NOMO-1 (cell line): ENCODE measurements at regions not wholly inside any gene's neighbourhood (a gene's known extent, or its start where the extent isn't known, plus 50 kb on each side); places are given as distances from the start of the nearest gene placed in this dataset.
A peak's percentile ranks its signal among the peaks of the same experiment; 100 is the strongest.

Source experiments
- DNase-seq, 2 experiments: peaks; one replicate each; lab custom pipeline; 2025; ENCODE audit not compliant: unreplicated experiment in 2 of 2; lab: John Stamatoyannopoulos, UW

DNA sequence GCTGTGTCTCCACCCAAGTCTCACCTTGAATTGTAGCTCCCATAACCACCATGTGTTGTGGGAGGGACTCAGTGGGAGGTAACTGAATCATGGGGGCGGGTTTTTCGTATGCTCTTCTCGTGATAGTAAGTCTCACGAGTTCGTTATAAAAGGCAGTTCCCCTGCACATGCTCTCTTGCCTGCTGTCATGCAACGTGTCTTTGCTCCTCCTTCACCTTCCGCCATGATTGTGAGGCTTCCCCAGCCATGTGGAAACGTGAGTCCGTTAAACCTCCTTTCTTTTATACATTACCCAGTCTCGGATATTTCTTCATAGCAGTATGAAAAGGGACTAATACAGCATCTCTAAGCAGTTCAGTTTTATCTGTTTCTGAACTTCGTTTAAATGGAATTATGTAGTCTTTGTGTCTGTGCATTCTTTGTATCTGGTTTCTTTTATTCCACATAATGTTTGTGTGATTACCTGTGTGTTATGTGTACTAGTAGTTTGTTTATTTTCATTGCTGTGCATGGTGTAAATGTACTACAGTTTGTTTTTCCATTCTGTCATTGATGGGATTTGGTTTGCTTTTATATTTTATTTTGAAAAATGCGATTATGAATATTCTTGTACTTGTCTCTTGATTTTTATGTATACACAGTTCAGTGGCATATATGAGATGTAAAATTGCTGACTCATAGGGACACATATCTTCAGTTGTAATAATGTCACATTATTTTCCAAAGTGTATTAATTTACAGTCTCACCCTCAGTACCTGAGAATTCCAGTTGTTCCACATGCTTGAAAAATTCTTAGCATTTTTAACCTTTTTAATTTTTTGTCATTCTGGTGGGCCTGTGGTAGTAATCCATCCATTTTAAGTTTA lies 304.9 kb downstream of the GBA3 start:
- no peak for DNase-seq

GRCh38 chr4:22991576-22991975 lies 298.8 kb downstream of the GBA3 start:
- DNase-seq, result no peak

DNA sequence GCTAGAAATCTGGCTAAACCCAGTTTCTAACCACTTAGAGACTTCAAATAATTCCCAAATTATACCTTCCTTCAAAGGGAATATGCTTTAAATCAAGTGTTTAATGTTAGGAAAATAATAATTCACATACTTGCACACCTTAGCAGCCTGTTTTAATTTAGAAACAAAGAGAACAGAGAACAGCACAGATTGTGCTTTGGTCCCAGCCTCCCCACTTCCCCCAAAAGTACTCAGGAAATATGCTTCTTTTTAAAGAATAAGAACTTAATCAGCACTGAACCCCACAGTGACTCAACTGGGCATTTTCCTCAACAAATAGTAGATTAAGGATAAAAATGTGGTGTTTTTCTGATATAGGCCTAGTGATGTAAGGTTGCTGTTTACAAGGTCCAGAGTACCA lies 295.8 kb downstream of the GBA3 start:
- DNase-seq, result no peak

- no peak for DNase-seq
These were observed 295.1 kb downstream of the GBA3 start for GRCh38 chr4:22987870-22988269.

GRCh38 chr4:22986881-22987280 lies 294.1 kb downstream of the GBA3 start:
- DNase-seq, result no peak

GRCh38 chr4:22986262-22986661 lies 293.5 kb downstream of the GBA3 start:
- no peak for DNase-seq

- DNase-seq, result no peak
These were observed 291.7 kb downstream of the GBA3 start for GRCh38 chr4:22984390-22984789.

DNA sequence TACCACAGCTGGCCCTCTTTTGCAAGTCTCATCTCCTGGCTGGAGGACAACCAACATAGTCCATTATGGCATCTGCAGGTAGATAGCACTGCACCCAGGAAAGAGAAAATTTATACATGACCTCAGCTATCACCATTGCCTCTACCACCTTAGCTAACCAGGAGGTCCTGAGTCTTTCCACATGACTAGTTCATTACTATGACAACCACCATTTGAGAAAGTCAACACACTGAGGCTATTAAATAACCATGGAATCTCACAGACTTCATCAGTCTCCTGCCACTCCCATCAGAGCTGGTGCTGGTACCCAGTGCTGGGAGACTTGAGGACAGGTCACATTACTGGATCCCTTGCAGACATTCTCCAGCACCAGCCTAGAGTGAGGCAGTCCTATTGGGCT lies 285.9 kb downstream of the GBA3 start:
- DNase-seq, result no peak

DNA sequence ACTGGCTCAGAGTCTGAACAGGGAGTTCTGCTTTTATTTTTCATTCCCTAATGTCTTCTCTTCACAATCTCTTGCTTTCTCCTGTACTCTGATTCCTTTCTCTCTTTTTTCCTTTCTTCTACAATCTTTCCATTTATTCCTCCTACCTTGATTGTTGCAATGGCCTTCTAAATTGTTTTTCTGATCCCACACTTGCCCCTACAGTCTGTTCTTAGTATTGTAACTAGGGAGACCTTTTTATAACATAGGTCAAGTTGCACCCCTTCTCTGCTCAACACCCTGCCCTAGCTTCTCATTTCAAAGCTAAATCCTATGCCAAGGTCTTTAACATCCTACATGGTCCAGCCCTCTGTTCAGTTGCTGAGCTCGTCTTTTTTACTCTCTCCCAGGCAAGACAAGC lies 277.9 kb downstream of the GBA3 start:
- DNase-seq, result no peak

- DNase-seq, result peak in 1 of 2 experiments; percentile 45
These were observed 276.7 kb downstream of the GBA3 start for GRCh38 chr4:22969287-22969896.

DNA sequence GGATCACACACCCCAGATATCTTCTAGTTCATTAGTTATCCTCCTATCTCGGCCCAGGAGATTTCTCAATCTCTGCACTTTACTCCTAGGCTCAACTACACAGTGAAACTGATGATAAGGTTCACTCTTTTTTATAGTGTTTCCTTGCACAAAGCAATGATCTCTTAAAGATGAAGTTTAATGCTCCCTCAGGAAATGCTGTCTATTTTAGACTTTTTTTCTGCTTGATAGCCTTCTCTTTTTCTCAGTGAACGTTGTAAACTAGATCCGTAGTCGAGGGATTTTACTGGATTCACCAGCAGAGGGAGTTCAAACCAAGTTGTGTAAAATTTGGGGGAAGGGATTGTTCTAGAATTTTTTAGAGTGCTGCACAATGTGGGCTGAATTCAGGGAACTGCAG lies 269.6 kb downstream of the GBA3 start:
- peak in 1 of 2 experiments; percentile 37 for DNase-seq

- DNase-seq, result no peak
These were observed 266.7 kb downstream of the GBA3 start for GRCh38 chr4:22959483-22959882.

GRCh38 chr4:22957774-22958309 lies 265.1 kb downstream of the GBA3 start:
- no peak for DNase-seq

DNA sequence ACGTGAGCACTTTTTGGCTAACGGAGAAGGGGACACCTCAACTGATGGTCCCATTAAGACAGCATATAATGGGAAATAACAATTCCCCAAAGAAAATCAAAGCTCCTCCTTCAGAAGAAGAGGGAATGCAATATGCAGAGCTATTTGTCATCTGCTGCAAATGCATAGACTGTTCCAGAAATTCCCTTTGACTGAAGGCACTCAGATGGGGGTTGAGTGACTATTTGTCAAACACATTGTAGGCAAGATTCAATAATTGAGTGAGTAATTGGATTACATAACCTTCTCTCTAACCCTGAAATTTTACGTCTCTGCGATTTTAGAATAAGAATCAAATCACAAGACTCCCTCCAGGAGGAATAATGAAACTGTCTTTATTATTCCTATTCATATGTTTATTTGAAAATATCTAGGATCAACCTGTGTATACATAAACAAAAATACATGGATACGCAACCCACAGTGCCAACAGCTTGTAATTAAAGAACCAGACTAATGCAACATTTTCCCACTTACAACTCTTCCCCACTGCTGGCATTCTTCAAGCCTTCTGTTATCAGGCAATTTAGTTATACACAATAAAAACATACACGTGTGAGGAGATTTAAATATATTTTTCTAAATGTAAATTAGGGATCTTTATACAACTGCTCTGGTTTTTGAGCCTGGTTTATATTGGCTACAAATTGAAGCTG lies 256.6 kb downstream of the GBA3 start:
- DNase-seq, result no peak

- DNase-seq, result no peak
These were observed 255.1 kb downstream of the GBA3 start for GRCh38 chr4:22947851-22948250.

- DNase-seq, result no peak
These were observed 250.3 kb downstream of the GBA3 start for GRCh38 chr4:22942920-22943559.

- no peak for DNase-seq
These were observed 249.1 kb downstream of the GBA3 start for GRCh38 chr4:22941688-22942375.

- no peak for DNase-seq
These were observed 239.6 kb downstream of the GBA3 start for GRCh38 chr4:22932326-22932725.

DNA sequence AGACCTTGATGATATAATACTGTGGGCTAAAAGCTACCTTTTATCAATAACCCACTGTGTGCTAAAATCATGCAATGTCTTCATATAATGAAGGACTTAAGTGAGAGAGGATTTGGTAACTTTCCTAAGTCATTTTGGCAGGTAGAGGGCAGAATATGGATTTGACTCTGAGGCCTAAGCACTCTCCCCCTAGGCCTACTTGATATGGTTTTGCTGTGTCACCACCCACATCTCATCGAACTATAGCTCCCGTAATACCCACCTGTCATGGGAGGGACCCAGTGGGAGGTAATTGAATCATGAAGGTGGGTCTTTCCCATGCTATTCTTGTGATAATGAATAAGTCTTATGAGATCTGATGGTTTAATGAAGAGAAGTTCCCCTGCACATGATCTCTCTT lies 229.7 kb downstream of the GBA3 start:
- no peak for DNase-seq

DNA sequence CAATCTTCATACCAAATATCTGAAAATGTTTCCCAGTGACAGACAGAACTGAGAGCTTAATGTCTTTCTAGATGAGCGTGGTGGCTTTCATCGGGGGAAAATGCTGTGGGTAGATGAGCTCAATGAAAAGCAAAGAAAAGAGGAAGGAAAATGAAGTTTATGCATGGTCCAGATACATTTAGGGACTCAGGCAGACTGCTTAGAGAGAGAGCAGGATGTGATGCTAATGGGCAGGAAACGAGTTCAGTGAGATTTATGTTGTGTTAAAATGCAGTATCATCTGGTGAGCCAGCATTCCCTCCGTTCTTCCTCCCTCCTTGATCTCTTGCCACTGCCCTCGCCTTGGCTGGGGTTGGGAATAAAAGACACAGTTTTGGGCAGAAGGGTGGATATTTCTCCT lies 229.2 kb downstream of the GBA3 start:
- DNase-seq, result peak; percentile 41 to 84
